Suprapubic skin (tissue), 3 donors: ENCODE measurements at regions not wholly inside any gene's neighbourhood (a gene's known extent, or its start where the extent isn't known, plus 50 kb on each side); places are given as distances from the start of the nearest gene placed in this dataset.

Experiments used
- CTCF ChIP-seq, 2 donors: fragments of 200-600 bp in 1 of 2; fragments of 450-650 bp in 1 of 2; sonication (generic) in 1 of 2; IDR thresholded peaks; one replicate each; pipeline ENCODE4 v1.5.1; 2016 to 2019; ENCODE audit warnings: antibody characterized with exemption in 2 of 2, mild to moderate bottlenecking in 1 of 2, moderate library complexity in 1 of 2
- POLR2A ChIP-seq, 2 donors: fragments of 450-650 bp; IDR thresholded peaks; one replicate each; pipeline ENCODE4 v1.6.1; 2017; ENCODE audit warnings: antibody characterized with exemption in 2 of 2, mild to moderate bottlenecking in 2 of 2, moderate library complexity in 2 of 2

GRCh38 chr16:72362476-72362875 lies 190.5 kb upstream of the PMFBP1 start:
- TF ChIP-seq CTCF (IDR thresholded peaks at IDR 0.05): no peak
- no peak for TF ChIP-seq POLR2A (IDR thresholded peaks at IDR 0.05)
